Ovary (tissue), 3 donors: ENCODE measurements at regions not wholly inside any gene's neighbourhood (a gene's known extent, or its start where the extent isn't known, plus 50 kb on each side); places are given as distances from the start of the nearest gene placed in this dataset.
"Not testable (repeated sequence)": the region's sequence is repeated elsewhere in the genome, so short reads cannot be mapped to it uniquely, and the experiment has no call there.

Experiments used
- CTCF ChIP-seq, 3 donors: fragments of 450-650 bp in 2 of 3; fragments of 200-600 bp in 1 of 3; IDR thresholded peaks; one replicate each; pipeline versions ENCODE4 v1.5.1 to v1.8.0; 2016 to 2022; ENCODE audit warnings: antibody characterized with exemption in 3 of 3, mild to moderate bottlenecking in 1 of 3
- EP300 ChIP-seq: sonication (generic); formaldehyde crosslinking; IDR thresholded peaks from one replicate; pipeline ENCODE4 v1.6.1; 2017; ENCODE audit warnings: antibody characterized with exemption
- donor health status: DM: no; HTN: no; CAD: no.

GRCh38 chr2:131618320-131618719, 90.6 kb downstream of the CCDC74A start:
- not testable (repeated sequence) for TF ChIP-seq EP300; CTCF (IDR thresholded peaks at IDR 0.05)
